ENCODE measurements at regions not wholly inside any gene's neighbourhood (a gene's known extent, or its start where the extent isn't known, plus 50 kb on each side); places are given as distances from the start of the nearest gene placed in this dataset.
A peak's percentile ranks its signal among the peaks of the same experiment; 100 is the strongest.

GRCh38 chr1:168867941-168868634, 139.1 kb upstream of the DPT start:
- no peak for DNase-seq (ENCODE audit: low read depth)

DNA sequence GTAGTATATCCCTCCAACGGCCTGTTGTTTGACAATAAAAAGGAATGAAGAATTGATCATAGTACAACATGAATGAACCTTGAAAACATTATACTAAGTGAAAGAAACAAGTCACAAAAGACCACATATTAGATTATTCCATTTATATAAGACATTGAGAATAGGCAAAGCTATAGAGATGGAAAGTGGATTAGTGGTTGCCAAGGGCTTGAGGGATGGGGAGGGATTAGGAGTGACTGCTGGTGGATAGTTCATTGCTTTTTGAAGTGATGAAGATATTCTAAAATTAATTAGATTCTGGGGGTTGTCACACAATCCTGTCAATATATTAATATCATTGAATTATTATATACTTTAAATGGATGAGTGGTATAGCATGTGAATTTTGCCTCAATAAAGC, 142.5 kb upstream of the DPT start:
- no peak for DNase-seq (ENCODE audit: low read depth)

DNA sequence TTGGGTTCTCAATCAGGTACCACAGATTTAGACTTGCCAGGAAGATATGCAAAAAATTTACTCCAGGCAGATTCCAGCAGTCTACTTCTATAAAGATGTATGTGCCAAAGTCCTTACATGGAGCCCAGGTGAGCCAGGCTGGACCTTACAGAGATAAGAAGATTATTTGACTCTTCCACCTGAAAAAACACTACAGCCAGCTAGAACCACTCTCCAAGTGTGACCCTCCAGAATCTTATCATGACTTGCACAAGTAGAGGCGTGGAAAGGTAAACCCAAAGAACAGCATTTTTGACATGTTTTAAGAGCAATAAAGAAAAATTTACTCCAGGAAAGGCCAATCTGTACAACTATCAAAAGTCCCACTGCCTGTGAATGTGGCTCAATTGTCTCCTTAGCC, 146.8 kb upstream of the DPT start:
- DNase-seq (ENCODE audit: low read depth) = no peak

DNA sequence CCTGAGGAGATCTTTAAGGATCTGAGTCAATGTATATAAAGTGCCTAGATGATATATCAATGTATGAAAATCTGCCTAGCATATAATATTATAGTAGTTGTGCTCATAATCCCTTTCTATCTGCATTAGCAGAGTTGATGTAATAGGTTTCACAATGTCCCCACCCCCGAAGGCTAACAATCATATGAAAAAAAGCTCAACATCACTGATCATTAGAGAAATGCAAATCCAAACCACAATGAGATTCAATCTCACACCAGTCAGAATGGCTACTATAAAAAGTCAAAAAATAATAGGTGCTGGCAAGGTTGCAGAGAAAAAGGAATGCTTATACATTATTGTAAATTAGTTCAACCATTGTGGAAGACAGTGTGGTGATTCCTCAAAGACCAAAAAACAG, 147.8 kb upstream of the DPT start:
- no peak for DNase-seq (ENCODE audit: low read depth)

DNA sequence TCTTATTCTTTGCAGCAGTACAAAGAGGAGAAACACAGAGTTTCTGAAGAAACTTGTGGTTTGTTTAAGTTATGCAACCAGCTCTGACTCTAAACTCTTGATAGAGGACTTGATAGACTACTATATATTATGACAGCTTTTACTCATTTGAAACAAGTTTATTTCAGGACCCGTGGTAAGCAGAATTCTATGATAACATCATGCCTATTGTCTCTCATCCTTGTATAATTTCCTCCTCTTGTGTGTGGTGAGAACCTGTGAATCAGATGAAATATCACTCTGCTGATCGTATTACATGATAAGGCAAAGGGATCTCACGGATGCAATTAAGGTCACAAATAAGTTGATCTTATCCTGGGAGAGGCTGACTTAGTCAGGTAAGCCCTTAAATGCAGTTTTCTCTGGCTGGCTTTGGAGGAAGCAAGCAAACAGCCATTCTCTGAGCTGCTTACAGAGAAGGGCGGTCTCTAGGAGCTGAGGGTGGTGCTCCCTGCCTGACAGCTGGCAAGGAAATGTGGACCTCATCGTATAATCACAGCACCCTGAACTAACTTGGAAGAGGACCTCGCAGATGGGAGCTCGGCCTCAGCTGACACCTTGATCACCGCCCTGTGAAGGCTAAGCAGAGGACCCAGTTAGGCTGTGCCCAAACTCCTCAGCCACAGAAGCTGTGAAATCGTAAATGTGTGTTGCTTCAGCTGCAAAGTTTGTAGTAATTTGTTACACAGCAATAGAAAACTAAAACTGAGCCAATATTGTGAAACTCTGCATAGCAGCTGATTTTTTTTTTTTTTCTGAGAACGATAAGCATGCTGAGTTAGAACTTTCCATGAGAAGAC, 151.1 kb upstream of the DPT start:
- no peak for DNase-seq (ENCODE audit: low read depth)

- DNase-seq (ENCODE audit: low read depth) = no peak
These were observed 152.8 kb upstream of the DPT start for GRCh38 chr1:168881656-168882260.

DNA sequence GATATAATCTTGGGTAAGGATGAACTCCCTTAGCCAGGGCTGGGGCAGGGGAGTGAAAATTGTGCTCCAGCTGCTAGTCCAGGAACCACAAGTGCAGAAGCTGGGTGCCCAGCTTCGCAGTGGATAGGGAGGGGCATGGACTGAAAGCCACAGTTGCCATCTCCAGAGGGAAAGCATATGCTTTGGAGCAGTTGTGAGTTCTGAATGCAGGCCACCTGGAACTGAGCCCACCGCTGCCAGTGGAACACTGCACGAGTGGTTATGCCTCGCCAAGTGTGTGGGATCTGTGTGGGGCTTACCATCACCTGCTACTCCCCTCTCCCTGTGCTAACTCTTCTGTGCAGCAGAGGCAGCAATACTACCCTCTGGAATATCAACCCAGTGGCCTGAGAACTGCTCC, 158.4 kb upstream of the DPT start:
- DNase-seq (ENCODE audit: low read depth) = no peak

DNA sequence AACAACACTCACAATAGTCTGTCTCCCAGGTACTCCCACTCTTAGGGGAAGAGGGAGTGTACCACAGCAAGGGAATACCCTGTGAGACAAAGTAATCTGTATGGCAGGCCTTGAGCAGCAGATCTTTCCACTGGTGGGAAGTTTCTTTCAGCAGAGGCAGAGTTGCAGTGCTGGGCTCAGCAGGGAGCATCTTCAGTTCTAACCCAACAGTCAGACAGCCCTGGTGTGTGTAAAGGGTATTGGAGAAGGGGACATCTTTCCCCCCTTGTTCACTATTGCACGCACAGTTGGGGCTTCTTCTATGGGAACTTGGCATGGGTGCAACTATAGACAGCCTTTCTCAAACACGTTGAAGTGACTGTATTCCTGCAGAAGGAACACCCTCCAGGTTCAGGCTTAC, 159.4 kb upstream of the DPT start:
- DNase-seq (ENCODE audit: low read depth) = no peak

DNA sequence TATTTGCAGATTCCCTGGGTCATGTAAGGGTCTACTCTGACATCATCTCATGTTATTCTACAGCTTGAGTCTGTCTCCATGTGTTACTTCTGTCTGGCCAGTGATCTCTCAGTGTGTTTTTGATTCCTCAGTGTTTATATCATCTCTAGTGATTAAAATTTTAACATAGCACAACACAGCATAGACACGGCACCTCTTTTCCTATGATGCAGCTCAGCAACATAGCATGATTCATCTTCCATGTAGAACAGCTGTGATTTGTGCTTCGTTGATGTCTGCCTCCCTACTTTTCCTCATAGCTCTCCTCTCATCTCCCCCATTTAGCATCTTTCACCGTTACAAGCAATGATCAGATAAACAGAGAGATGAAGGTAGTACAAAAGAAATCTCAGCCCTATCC, 163.9 kb upstream of the DPT start:
- no peak for DNase-seq (ENCODE audit: low read depth)

DNA sequence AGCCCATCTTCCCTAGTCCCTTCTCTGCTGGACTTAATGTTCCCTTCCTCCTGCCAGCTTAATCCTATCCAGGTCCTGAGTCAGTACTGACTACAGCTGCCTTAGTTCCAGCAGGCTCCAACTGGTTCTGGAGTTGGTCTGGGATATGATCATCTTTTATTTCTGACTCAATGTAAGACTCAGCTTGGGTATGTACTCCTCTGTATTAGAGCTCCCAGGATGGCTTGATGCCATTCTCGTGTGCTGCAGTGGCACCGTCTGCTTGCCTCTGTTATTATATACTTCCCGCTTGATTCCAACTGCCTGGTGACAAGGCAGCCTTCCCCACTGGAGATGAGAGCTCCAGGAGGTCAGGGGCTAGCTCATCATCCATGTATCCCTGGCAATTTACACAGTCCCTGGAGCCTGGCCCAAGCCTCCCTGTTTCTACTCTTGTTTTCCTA, 164.4 kb upstream of the DPT start:
- peak; percentile 73 for DNase-seq (ENCODE audit: low read depth)

- peak; percentile 93 for DNase-seq (ENCODE audit: low read depth)
These were observed 165.4 kb upstream of the DPT start for GRCh38 chr1:168894397-168894903.

DNA sequence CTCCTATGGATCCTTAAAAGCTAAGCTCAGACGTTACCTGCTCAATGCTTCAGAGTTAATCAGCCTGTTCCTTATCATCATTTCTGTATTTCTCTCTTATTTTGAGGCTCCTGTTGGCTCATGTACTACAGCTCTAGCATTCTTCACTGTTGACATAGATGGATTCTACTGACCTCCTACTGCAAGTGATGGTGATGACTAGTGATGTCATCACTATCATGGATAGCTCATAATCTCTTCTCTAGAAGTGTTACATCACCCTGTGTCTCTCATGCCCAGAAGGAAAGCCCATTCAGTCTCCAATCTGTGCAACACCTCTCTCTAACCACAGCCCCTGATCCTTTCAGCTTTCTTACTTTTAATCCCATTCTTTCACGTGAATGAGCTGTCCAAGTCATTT, 168.2 kb upstream of the DPT start:
- DNase-seq (ENCODE audit: low read depth) = no peak

GRCh38 chr1:168903237-168903830, 174.3 kb upstream of the DPT start:
- no peak for DNase-seq (ENCODE audit: low read depth)

DNA sequence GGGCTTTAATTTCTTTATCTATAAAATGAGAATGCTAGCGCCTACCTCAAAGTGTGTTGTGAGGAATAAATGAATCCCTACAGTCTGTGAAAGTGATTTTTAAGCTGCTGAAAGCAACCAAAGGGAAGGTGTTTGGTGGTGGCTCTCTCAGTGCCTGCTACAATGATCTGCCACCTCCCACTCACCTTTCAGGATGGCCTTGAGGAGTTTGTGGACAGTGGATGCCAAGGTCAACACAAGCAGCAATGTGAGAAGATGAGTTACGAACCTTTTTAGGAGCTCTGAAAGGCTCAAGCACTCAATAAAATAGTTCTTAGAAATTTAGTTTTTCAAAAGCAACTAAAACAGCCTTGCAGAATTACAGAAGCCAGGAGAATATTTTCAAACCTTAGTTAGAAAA, 176.6 kb upstream of the DPT start:
- DNase-seq (ENCODE audit: low read depth) = no peak

DNA sequence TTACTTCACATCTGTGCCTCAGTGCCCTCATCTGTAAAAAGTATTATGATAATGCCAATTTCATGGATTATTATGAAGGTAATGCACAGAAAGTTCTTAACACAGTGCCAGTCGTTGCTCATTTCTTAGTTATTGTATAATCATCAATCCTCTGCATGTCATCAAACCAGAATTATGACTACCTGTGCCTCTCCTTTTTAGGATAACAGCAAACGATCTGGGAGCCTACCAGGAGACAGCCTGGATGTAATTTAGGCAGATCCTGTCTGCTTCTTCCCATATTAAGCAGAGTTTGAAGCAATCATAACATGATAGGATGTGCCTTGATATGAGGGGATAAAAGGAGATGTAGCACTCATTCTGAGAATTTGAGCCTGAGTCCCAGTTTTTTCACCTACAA, 177.4 kb upstream of the DPT start:
- DNase-seq (ENCODE audit: low read depth) = no peak

DNA sequence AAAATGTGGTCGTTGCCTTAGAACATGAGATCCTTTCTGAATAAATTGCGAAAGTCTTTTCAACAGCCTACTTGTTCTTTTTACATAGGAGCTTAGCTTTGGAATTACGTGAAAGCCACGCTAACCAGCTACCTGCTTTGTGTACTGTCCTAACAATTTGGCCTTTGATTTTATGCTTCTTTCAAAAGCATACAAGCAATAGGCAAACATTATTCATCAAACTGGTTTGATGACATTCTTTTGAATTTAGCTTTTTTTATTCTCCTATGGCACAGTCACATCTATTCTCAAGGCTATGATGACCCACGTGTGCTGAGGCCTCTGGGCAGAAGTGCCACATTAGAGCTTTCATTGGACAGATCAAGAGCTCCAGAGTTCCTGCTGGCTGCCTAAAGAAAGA, 178.0 kb upstream of the DPT start:
- no peak for DNase-seq (ENCODE audit: low read depth)

GRCh38 chr1:168907786-168908348, 178.9 kb upstream of the DPT start:
- DNase-seq (ENCODE audit: low read depth) = no peak

- no peak for DNase-seq (ENCODE audit: low read depth)
These were observed 181.4 kb upstream of the DPT start for GRCh38 chr1:168910403-168910802.

DNA sequence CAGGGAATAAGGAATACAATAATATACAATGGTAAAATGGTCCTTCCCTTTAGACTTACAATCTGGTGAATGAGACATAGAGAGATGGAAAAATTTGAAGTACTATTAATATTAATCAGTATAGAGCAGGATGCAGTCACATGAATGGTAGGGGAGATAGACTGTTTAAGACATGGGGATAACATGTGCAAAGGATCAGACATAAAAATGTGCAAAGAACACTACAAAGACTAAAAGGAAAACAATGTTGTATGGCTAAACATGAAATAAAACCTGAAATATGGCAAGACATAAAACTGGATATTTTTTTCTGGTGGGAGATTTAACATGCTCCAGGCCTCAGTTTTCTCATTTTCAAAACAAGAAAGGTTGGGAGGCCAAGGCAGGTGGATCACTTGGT, 182.4 kb upstream of the DPT start:
- DNase-seq (ENCODE audit: low read depth) = no peak

GRCh38 chr1:168913711-168914463, 184.9 kb upstream of the DPT start:
- DNase-seq (ENCODE audit: low read depth) = no peak

DNA sequence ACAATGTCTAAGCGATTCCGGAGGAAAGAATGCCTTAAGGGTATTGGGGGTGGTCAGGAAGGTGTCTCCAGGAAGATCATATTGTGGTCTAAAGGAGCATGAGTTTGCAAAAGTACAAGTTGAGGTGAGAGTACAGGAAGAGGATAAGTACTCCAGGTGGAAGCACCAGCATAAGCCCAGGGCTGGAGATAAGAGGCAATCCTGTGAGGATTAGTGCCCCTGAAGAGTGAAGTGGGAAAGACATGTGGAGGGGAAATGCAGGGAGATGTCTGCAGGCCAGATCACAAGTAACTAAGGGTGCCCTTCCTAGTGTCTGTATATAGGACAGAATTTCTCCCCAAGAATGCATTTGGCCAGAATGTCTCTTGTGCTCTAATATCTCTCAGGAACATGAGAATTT, 188.3 kb upstream of the DPT start:
- DNase-seq (ENCODE audit: low read depth) = no peak

Measured in forelimb muscle (tissue), 1 donor.